HG03280 (cell line): ENCODE measurements at regions not wholly inside any gene's neighbourhood (a gene's known extent, or its start where the extent isn't known, plus 50 kb on each side); places are given as distances from the start of the nearest gene placed in this dataset.

ENCODE experiments used
- ATAC-seq: cut with Tn5 transposase; IDR thresholded peaks from one replicate; pipeline ENCODE4 v1.9.1; 2021; ENCODE audit warnings: mild to moderate bottlenecking, moderate library complexity; ENCODE audit not compliant: unreplicated experiment

- no peak for ATAC-seq
Observed at GRCh38 chr4:22987870-22988269, 295.1 kb downstream of the GBA3 start.

- ATAC-seq = no peak
Observed at GRCh38 chr4:22986881-22987280, 294.1 kb downstream of the GBA3 start.

GRCh38 chr4:22986262-22986661 lies 293.5 kb downstream of the GBA3 start:
- ATAC-seq = no peak

GRCh38 chr4:22984390-22984789 lies 291.7 kb downstream of the GBA3 start:
- no peak for ATAC-seq

GRCh38 chr4:22978656-22979055 lies 285.9 kb downstream of the GBA3 start:
- no peak for ATAC-seq

- ATAC-seq = no peak
Observed at GRCh38 chr4:22970665-22971064, 277.9 kb downstream of the GBA3 start.

- ATAC-seq = no peak
Observed at GRCh38 chr4:22969287-22969896, 276.7 kb downstream of the GBA3 start.

GRCh38 chr4:22962295-22962694 lies 269.6 kb downstream of the GBA3 start:
- no peak for ATAC-seq

GRCh38 chr4:22959483-22959882 lies 266.7 kb downstream of the GBA3 start:
- ATAC-seq = no peak

- no peak for ATAC-seq
Observed at GRCh38 chr4:22957774-22958309, 265.1 kb downstream of the GBA3 start.

GRCh38 chr4:22949161-22949855 lies 256.6 kb downstream of the GBA3 start:
- no peak for ATAC-seq

GRCh38 chr4:22947851-22948250 lies 255.1 kb downstream of the GBA3 start:
- no peak for ATAC-seq

GRCh38 chr4:22942920-22943559 lies 250.3 kb downstream of the GBA3 start:
- no peak for ATAC-seq

GRCh38 chr4:22941688-22942375 lies 249.1 kb downstream of the GBA3 start:
- ATAC-seq = no peak

- ATAC-seq = no peak
Observed at GRCh38 chr4:22932326-22932725, 239.6 kb downstream of the GBA3 start.

GRCh38 chr4:22922426-22922825 lies 229.7 kb downstream of the GBA3 start:
- ATAC-seq = no peak

GRCh38 chr4:22921936-22922335 lies 229.2 kb downstream of the GBA3 start:
- no peak for ATAC-seq

- ATAC-seq = no peak
Observed at GRCh38 chr4:22911285-22911684, 218.5 kb downstream of the GBA3 start.

- ATAC-seq = no peak
Observed at GRCh38 chr4:22910200-22910599, 217.5 kb downstream of the GBA3 start.

- no peak for ATAC-seq
Observed at GRCh38 chr4:22906045-22906444, 213.3 kb downstream of the GBA3 start.

- no peak for ATAC-seq
Observed at GRCh38 chr4:22903913-22904312, 211.2 kb downstream of the GBA3 start.
